ENCODE measurements at regions not wholly inside any gene's neighbourhood (a gene's known extent, or its start where the extent isn't known, plus 50 kb on each side); places are given as distances from the start of the nearest gene placed in this dataset.

- no peak for TF ChIP-seq CTCF (conservative IDR thresholded peaks at IDR 0.05)
- no peak overlapping the region for H3K4me3 Mint-ChIP-seq
- no peaks in the 10 kb centered on the region for H3K27me3 Mint-ChIP-seq (ENCODE audit: low read depth)
- no peak overlapping the region for H3K27ac Mint-ChIP-seq (ENCODE audit: unreplicated experiment)
- no peaks in the 10 kb centered on the region for H3K36me3 Mint-ChIP-seq (ENCODE audit: low read depth)
- no peak for DNase-seq (ENCODE audit: low read depth, low spot score)
- peaks cover 3% of the 10 kb centered on the region for H3K9me3 Mint-ChIP-seq
- H3K4me1 Mint-ChIP-seq, result no peaks in the 10 kb centered on the region
These were observed 133.1 kb upstream of the ARID2 start for GRCh38 chr12:45596366-45596765.

- H3K4me1 Mint-ChIP-seq, result peaks cover 5% of the 10 kb centered on the region
- H3K36me3 Mint-ChIP-seq (ENCODE audit: low read depth), result no peaks in the 10 kb centered on the region
- H3K4me3 Mint-ChIP-seq, result no peak overlapping the region
- DNase-seq (ENCODE audit: low read depth, low spot score), result no peak
- H3K27ac Mint-ChIP-seq (ENCODE audit: unreplicated experiment), result no peak overlapping the region
- H3K9me3 Mint-ChIP-seq, result peaks cover 3% of the 10 kb centered on the region
- no peak for TF ChIP-seq CTCF (conservative IDR thresholded peaks at IDR 0.05)
- H3K27me3 Mint-ChIP-seq (ENCODE audit: low read depth), result no peaks in the 10 kb centered on the region
These were observed 131.2 kb upstream of the ARID2 start for GRCh38 chr12:45598336-45598735.

GRCh38 chr12:45598761-45599160, 130.7 kb upstream of the ARID2 start:
- peaks cover 5% of the 10 kb centered on the region for H3K4me1 Mint-ChIP-seq
- H3K27ac Mint-ChIP-seq (ENCODE audit: unreplicated experiment), result no peak overlapping the region
- TF ChIP-seq CTCF (conservative IDR thresholded peaks at IDR 0.05), result no peak
- no peak for DNase-seq (ENCODE audit: low read depth, low spot score)
- no peak overlapping the region for H3K4me3 Mint-ChIP-seq
- peaks cover 3% of the 10 kb centered on the region for H3K9me3 Mint-ChIP-seq
- H3K36me3 Mint-ChIP-seq (ENCODE audit: low read depth), result no peaks in the 10 kb centered on the region
- H3K27me3 Mint-ChIP-seq (ENCODE audit: low read depth), result no peaks in the 10 kb centered on the region

GRCh38 chr12:45599196-45599595, 130.3 kb upstream of the ARID2 start:
- H3K4me3 Mint-ChIP-seq, result no peak overlapping the region
- TF ChIP-seq CTCF (conservative IDR thresholded peaks at IDR 0.05), result no peak
- H3K27ac Mint-ChIP-seq (ENCODE audit: unreplicated experiment), result no peak overlapping the region
- DNase-seq (ENCODE audit: low read depth, low spot score), result no peak
- peaks cover 3% of the 10 kb centered on the region for H3K9me3 Mint-ChIP-seq
- peaks cover 5% of the 10 kb centered on the region for H3K4me1 Mint-ChIP-seq
- H3K36me3 Mint-ChIP-seq (ENCODE audit: low read depth), result no peaks in the 10 kb centered on the region
- H3K27me3 Mint-ChIP-seq (ENCODE audit: low read depth), result no peaks in the 10 kb centered on the region

GRCh38 chr12:45601390-45601789, 128.1 kb upstream of the ARID2 start:
- Mint-ChIP-seq H3K4me3 (no peak overlapping the region), H3K4me1 (peaks cover 5% of the 10 kb centered on the region), H3K36me3 (ENCODE audit: low read depth) (peaks cover 4% of the 10 kb centered on the region), H3K9me3 (peaks cover 11% of the 10 kb centered on the region), H3K27ac (ENCODE audit: unreplicated experiment) (no peak overlapping the region), H3K27me3 (ENCODE audit: low read depth) (no peaks in the 10 kb centered on the region)
- no peak for DNase-seq (ENCODE audit: low read depth, low spot score)
- TF ChIP-seq CTCF (conservative IDR thresholded peaks at IDR 0.05), result no peak

GRCh38 chr12:45601888-45602287, 127.6 kb upstream of the ARID2 start:
- H3K36me3 Mint-ChIP-seq (ENCODE audit: low read depth), result peaks cover 4% of the 10 kb centered on the region
- DNase-seq (ENCODE audit: low read depth, low spot score), result no peak
- H3K27ac Mint-ChIP-seq (ENCODE audit: unreplicated experiment), result no peak overlapping the region
- H3K9me3 Mint-ChIP-seq, result peaks cover 11% of the 10 kb centered on the region
- H3K4me1 Mint-ChIP-seq, result peaks cover 5% of the 10 kb centered on the region
- H3K4me3 Mint-ChIP-seq, result no peak overlapping the region
- no peak for TF ChIP-seq CTCF (conservative IDR thresholded peaks at IDR 0.05)
- no peaks in the 10 kb centered on the region for H3K27me3 Mint-ChIP-seq (ENCODE audit: low read depth)
